Astrocyte of the cerebellum (primary cell): ENCODE measurements at regions not wholly inside any gene's neighbourhood (a gene's known extent, or its start where the extent isn't known, plus 50 kb on each side); places are given as distances from the start of the nearest gene placed in this dataset.
"Not testable (repeated sequence)": the region's sequence is repeated elsewhere in the genome, so short reads cannot be mapped to it uniquely, and the experiment has no call there.

Source experiments
- DNase-seq: peaks from one replicate; pipeline ENCODE4 v3.0.0-alpha.2; 2011; ENCODE audit warnings: low read depth
- H3K4me3 ChIP-seq: 2 replicates; pipeline ENCODE4 v1.5.1; 2011; ENCODE audit warnings: mild to moderate bottlenecking, low read depth, low read length, moderate library complexity
- CTCF ChIP-seq: IDR thresholded peaks from 2 replicates; pipeline ENCODE4 v1.5.1; 2012; ENCODE audit warnings: low read length, low read depth, moderate library complexity, mild to moderate bottlenecking; ENCODE audit errors: missing control alignments
- in situ Hi-C: cut with HindIII; loops from 2 replicates; pipeline ENCODE4 v1.10.0; 2017; ENCODE audit warnings: low sequenced_read_pairs

GRCh38 chr4:122990891-122991290 is 68.5 kb upstream of the NUDT6 start:
- no peak for DNase-seq
- no peak for TF ChIP-seq CTCF
- in situ Hi-C loops = no loop called here
- no peak overlapping the region for H3K4me3 ChIP-seq

- in situ Hi-C loops = no loop called here
- TF ChIP-seq CTCF = no peak
- DNase-seq = peak; percentile 12
- no peak overlapping the region for H3K4me3 ChIP-seq
Measured at GRCh38 chr4:122992057-122992456, 69.7 kb upstream of the NUDT6 start.

- no peak for DNase-seq
- H3K4me3 ChIP-seq = no peak overlapping the region
- no peak for TF ChIP-seq CTCF
- in situ Hi-C loops = no loop called here
Measured at GRCh38 chr4:122992641-122993040, 70.2 kb upstream of the NUDT6 start.

- no peak for DNase-seq
- in situ Hi-C loops = no loop called here
- no peak for TF ChIP-seq CTCF
- no peak overlapping the region for H3K4me3 ChIP-seq
Measured at GRCh38 chr4:122996350-122996749, 74.0 kb upstream of the NUDT6 start.

- in situ Hi-C loops = no loop called here
- no peak for DNase-seq
- TF ChIP-seq CTCF = no peak
- no peak overlapping the region for H3K4me3 ChIP-seq
Measured at GRCh38 chr4:122997463-122998101, 75.2 kb upstream of the NUDT6 start.

GRCh38 chr4:123004079-123004478 is 81.7 kb upstream of the NUDT6 start:
- in situ Hi-C loops, H3K4me3 ChIP-seq, DNase-seq: not testable (repeated sequence)

- H3K4me3 ChIP-seq, DNase-seq, in situ Hi-C loops: not testable (repeated sequence)
Measured at GRCh38 chr4:123005126-123005525, 82.7 kb upstream of the NUDT6 start.

- in situ Hi-C loops = no loop called here
- no peak overlapping the region for H3K4me3 ChIP-seq
- TF ChIP-seq CTCF = no peak
- no peak for DNase-seq
Measured at GRCh38 chr4:123007679-123008078, 85.3 kb upstream of the NUDT6 start.

GRCh38 chr4:123012416-123012815 is 90.0 kb upstream of the NUDT6 start:
- H3K4me3 ChIP-seq, DNase-seq, in situ Hi-C loops: not testable (repeated sequence)
